ENCODE measurements at regions not wholly inside any gene's neighbourhood (a gene's known extent, or its start where the extent isn't known, plus 50 kb on each side); places are given as distances from the start of the nearest gene placed in this dataset.

GRCh38 chr3:102573483-102574028, 138.7 kb downstream of the ZPLD1 start:
- H3K9ac ChIP-seq (ENCODE audit: low read length), result no peak overlapping the region
- H3K27me3 ChIP-seq (ENCODE audit: control insufficient read depth, insufficient read depth, low read length), result no peaks in the 10 kb centered on the region
- H3K36me3 ChIP-seq (ENCODE audit: control insufficient read depth, insufficient read depth, low read length), result no peaks in the 10 kb centered on the region
- no peak overlapping the region for H3K27ac ChIP-seq (ENCODE audit: low read depth, low read length)
- no peak overlapping the region for H3K4me3 ChIP-seq (ENCODE audit: low read length)
- H3K4me1 ChIP-seq (ENCODE audit: control insufficient read depth, insufficient read depth, low read length), result no peaks in the 10 kb centered on the region

DNA sequence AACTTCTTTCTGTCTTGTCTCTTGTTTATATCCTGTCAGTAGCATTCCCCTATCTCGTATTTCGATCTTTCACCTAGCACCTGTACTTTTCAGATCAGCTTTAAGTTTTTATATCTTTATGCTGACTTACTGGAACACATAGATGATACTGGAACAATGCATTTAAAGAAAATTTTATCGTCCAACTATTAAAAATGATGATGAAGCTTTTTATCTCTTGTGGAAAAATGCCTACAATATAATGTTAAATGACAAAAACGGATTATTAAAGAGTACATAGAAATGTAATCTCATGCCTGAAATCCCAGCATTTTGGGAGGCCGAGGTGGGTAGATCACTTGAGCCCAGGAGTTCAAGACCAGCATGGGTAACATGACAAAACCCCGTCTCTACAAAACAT, 139.5 kb downstream of the ZPLD1 start:
- H3K9ac ChIP-seq (ENCODE audit: low read length), result no peak overlapping the region
- no peak overlapping the region for H3K27ac ChIP-seq (ENCODE audit: low read depth, low read length)
- no peak overlapping the region for H3K4me3 ChIP-seq (ENCODE audit: low read length)
- no peaks in the 10 kb centered on the region for H3K4me1 ChIP-seq (ENCODE audit: control insufficient read depth, insufficient read depth, low read length)
- H3K36me3 ChIP-seq (ENCODE audit: control insufficient read depth, insufficient read depth, low read length), result no peaks in the 10 kb centered on the region
- no peaks in the 10 kb centered on the region for H3K27me3 ChIP-seq (ENCODE audit: control insufficient read depth, insufficient read depth, low read length)

- Histone ChIP-seq H3K9ac (ENCODE audit: low read length) (no peak overlapping the region), H3K36me3 (ENCODE audit: control insufficient read depth, insufficient read depth, low read length) (no peaks in the 10 kb centered on the region), H3K4me3 (ENCODE audit: low read length) (no peak overlapping the region)
These were observed 141.8 kb downstream of the ZPLD1 start for GRCh38 chr3:102576651-102577050.

DNA sequence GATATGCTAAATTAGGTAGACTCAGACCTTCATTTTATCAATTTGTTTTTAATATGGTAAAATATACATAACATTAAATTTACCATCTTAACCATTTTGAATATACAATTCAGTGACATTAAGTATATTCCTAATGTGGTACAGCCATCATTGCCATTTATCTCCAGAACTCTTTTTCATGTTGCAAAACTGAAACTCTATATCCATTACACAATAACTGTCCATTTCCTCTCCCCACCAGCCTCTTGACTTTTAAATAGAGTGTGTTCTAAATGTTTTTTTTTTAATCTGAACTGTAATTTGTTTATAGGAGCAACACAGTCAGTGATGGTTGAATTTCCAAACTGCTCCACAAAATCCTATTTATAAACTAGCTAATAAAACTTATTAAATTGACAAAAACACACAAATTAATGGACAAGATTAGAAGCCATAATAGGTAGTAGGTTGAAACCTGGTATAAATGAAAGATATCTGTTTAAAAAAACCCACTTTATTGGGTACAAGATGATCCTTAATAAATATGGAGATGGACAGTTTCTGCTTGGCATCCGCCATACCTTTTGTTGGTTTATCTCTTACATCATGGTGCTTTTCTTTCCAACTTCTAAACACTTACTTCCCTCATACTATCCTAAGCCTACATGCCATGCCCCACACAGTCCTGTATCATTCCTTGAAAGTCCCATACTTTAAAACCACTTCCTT, 142.4 kb downstream of the ZPLD1 start:
- Histone ChIP-seq H3K9ac (ENCODE audit: low read length) (no peak overlapping the region), H3K27ac (ENCODE audit: low read depth, low read length) (no peak overlapping the region), H3K4me3 (ENCODE audit: low read length) (no peak overlapping the region), H3K36me3 (ENCODE audit: control insufficient read depth, insufficient read depth, low read length) (no peaks in the 10 kb centered on the region), H3K4me1 (ENCODE audit: control insufficient read depth, insufficient read depth, low read length) (no peaks in the 10 kb centered on the region), H3K27me3 (ENCODE audit: control insufficient read depth, insufficient read depth, low read length) (no peaks in the 10 kb centered on the region)

More at GRCh38 chr3:102576651-102577050, 141.8 kb downstream of the ZPLD1 start:
- Histone ChIP-seq H3K27me3 (ENCODE audit: control insufficient read depth, insufficient read depth, low read length) (no peaks in the 10 kb centered on the region), H3K4me1 (ENCODE audit: control insufficient read depth, insufficient read depth, low read length) (no peaks in the 10 kb centered on the region), H3K27ac (ENCODE audit: low read depth, low read length) (no peak overlapping the region)

DNA sequence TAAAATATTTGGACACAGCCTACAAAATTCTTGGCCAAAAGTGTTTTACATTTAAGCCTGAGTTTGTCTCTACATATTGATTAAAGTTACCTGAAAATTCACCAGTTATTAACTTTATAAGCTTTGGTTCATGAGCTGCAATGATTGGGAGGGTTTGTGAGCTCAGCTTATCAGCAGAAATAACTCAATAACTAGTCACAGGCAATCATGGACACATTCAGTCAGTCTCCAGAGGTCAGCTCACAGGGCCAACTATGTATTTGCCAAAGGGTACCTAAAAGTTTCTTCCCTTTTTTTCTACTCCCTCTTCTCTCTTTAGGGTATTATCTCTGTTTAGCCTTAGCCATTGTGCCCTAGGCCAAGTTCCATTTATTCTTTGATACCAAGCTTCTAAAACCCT, 145.9 kb downstream of the ZPLD1 start:
- no peak overlapping the region for H3K27ac ChIP-seq (ENCODE audit: low read depth, low read length)
- H3K9ac ChIP-seq (ENCODE audit: low read length), result no peak overlapping the region
- no peak overlapping the region for H3K4me3 ChIP-seq (ENCODE audit: low read length)
- H3K36me3 ChIP-seq (ENCODE audit: control insufficient read depth, insufficient read depth, low read length), result no peaks in the 10 kb centered on the region
- H3K4me1 ChIP-seq (ENCODE audit: control insufficient read depth, insufficient read depth, low read length), result no peaks in the 10 kb centered on the region
- H3K27me3 ChIP-seq (ENCODE audit: control insufficient read depth, insufficient read depth, low read length), result no peaks in the 10 kb centered on the region

DNA sequence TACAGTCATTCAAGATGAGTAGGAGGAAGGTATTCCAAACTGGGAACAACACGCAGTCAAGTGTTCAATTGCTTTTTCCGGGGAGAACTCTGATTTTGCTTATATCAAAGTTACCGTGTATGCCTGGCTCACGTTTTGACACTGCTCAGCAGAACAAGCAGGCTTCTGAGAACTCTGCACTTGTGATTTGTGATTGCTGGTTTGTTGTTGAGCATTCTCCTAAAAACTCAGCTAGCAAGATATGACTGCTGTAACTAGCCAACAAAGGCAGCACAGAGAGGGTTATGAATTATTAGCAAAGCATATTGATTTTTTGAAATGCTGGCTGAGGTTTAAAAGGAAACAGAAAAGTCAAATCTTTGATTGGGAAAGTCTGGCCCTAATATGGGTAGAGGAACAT, 151.7 kb downstream of the ZPLD1 start:
- H3K36me3 ChIP-seq (ENCODE audit: control insufficient read depth, insufficient read depth, low read length), result no peaks in the 10 kb centered on the region
- no peak overlapping the region for H3K27ac ChIP-seq (ENCODE audit: low read depth, low read length)
- H3K4me1 ChIP-seq (ENCODE audit: control insufficient read depth, insufficient read depth, low read length), result no peaks in the 10 kb centered on the region
- no peak overlapping the region for H3K9ac ChIP-seq (ENCODE audit: low read length)
- H3K4me3 ChIP-seq (ENCODE audit: low read length), result no peak overlapping the region
- no peaks in the 10 kb centered on the region for H3K27me3 ChIP-seq (ENCODE audit: control insufficient read depth, insufficient read depth, low read length)

- Histone ChIP-seq H3K9ac (ENCODE audit: low read length) (no peak overlapping the region), H3K4me3 (ENCODE audit: low read length) (no peak overlapping the region), H3K36me3 (ENCODE audit: control insufficient read depth, insufficient read depth, low read length) (no peaks in the 10 kb centered on the region), H3K4me1 (ENCODE audit: control insufficient read depth, insufficient read depth, low read length) (no peaks in the 10 kb centered on the region), H3K27me3 (ENCODE audit: control insufficient read depth, insufficient read depth, low read length) (no peaks in the 10 kb centered on the region), H3K27ac (ENCODE audit: low read depth, low read length) (no peak overlapping the region)
These were observed 159.2 kb downstream of the ZPLD1 start for GRCh38 chr3:102593812-102594602.

- no peaks in the 10 kb centered on the region for H3K36me3 ChIP-seq (ENCODE audit: control insufficient read depth, insufficient read depth, low read length)
- H3K27ac ChIP-seq (ENCODE audit: low read depth, low read length), result no peak overlapping the region
- no peak overlapping the region for H3K9ac ChIP-seq (ENCODE audit: low read length)
- H3K4me3 ChIP-seq (ENCODE audit: low read length), result no peak overlapping the region
- no peaks in the 10 kb centered on the region for H3K27me3 ChIP-seq (ENCODE audit: control insufficient read depth, insufficient read depth, low read length)
- no peaks in the 10 kb centered on the region for H3K4me1 ChIP-seq (ENCODE audit: control insufficient read depth, insufficient read depth, low read length)
These were observed 160.2 kb downstream of the ZPLD1 start for GRCh38 chr3:102595057-102595456.

DNA sequence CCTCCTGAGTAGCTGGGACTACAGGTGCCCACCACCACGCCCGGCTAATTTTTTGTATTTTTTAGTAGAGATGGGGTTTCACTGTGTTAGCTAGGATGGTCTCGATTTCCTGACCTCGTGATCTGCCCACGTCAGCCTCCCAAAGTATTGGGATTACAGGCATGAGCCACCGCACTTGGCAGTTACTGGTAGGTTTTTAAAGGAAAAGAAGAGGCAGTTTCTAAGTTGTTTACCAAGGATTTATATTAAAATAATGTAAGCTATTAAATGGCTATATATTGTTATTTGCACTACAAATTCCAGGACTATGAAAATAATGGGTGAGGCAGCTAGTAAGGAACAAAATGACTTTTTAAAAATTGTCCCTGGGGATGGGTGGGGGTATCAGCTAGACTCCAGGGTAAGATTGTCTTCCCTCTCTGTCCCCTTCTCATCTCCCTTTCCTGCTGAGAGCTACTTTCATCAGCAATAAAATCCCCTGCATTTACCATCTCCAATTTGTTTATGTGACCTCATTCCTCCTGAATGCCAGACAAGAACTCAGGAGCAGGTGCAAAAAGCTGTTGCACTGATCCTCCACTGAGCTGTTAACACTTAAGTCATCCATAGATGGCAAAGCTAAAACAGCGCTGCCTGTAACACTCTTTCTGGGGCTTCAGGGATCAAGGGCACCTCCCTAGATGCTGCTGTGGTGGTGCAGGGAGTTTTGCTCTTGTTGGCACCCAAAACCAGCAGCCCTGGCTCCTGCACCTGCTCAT, 165.2 kb downstream of the ZPLD1 start:
- Histone ChIP-seq H3K27ac (ENCODE audit: low read depth, low read length) (no peak overlapping the region), H3K36me3 (ENCODE audit: control insufficient read depth, insufficient read depth, low read length) (no peaks in the 10 kb centered on the region)

GRCh38 chr3:102605153-102605552, 170.3 kb downstream of the ZPLD1 start:
- no peaks in the 10 kb centered on the region for H3K4me1 ChIP-seq (ENCODE audit: control insufficient read depth, insufficient read depth, low read length)
- no peak overlapping the region for H3K4me3 ChIP-seq (ENCODE audit: low read length)
- no peaks in the 10 kb centered on the region for H3K36me3 ChIP-seq (ENCODE audit: control insufficient read depth, insufficient read depth, low read length)
- no peak overlapping the region for H3K9ac ChIP-seq (ENCODE audit: low read length)
- no peak overlapping the region for H3K27ac ChIP-seq (ENCODE audit: low read depth, low read length)
- no peaks in the 10 kb centered on the region for H3K27me3 ChIP-seq (ENCODE audit: control insufficient read depth, insufficient read depth, low read length)

More for the DNA sequence above, 165.2 kb downstream of the ZPLD1 start:
- Histone ChIP-seq H3K4me3 (ENCODE audit: low read length) (no peak overlapping the region), H3K4me1 (ENCODE audit: control insufficient read depth, insufficient read depth, low read length) (no peaks in the 10 kb centered on the region), H3K9ac (ENCODE audit: low read length) (no peak overlapping the region), H3K27me3 (ENCODE audit: control insufficient read depth, insufficient read depth, low read length) (no peaks in the 10 kb centered on the region)

- no peak overlapping the region for H3K27ac ChIP-seq (ENCODE audit: low read depth, low read length)
- H3K27me3 ChIP-seq (ENCODE audit: control insufficient read depth, insufficient read depth, low read length), result no peaks in the 10 kb centered on the region
- H3K4me1 ChIP-seq (ENCODE audit: control insufficient read depth, insufficient read depth, low read length), result no peaks in the 10 kb centered on the region
- H3K9ac ChIP-seq (ENCODE audit: low read length), result no peak overlapping the region
- H3K4me3 ChIP-seq (ENCODE audit: low read length), result no peak overlapping the region
- no peaks in the 10 kb centered on the region for H3K36me3 ChIP-seq (ENCODE audit: control insufficient read depth, insufficient read depth, low read length)
These were observed 174.1 kb downstream of the ZPLD1 start for GRCh38 chr3:102608875-102609274.

GRCh38 chr3:102614021-102614569, 179.3 kb downstream of the ZPLD1 start:
- H3K4me3 ChIP-seq (ENCODE audit: low read length), result no peak overlapping the region
- H3K36me3 ChIP-seq (ENCODE audit: control insufficient read depth, insufficient read depth, low read length), result no peaks in the 10 kb centered on the region
- no peaks in the 10 kb centered on the region for H3K4me1 ChIP-seq (ENCODE audit: control insufficient read depth, insufficient read depth, low read length)
- H3K27me3 ChIP-seq (ENCODE audit: control insufficient read depth, insufficient read depth, low read length), result no peaks in the 10 kb centered on the region
- no peak overlapping the region for H3K9ac ChIP-seq (ENCODE audit: low read length)
- H3K27ac ChIP-seq (ENCODE audit: low read depth, low read length), result no peak overlapping the region

Measured in rectal smooth muscle tissue (tissue), 1 donor.